ENCODE measurements at regions not wholly inside any gene's neighbourhood (a gene's known extent, or its start where the extent isn't known, plus 50 kb on each side); places are given as distances from the start of the nearest gene placed in this dataset.
"Not testable (repeated sequence)": the region's sequence is repeated elsewhere in the genome, so short reads cannot be mapped to it uniquely, and the experiment has no call there.

DNA sequence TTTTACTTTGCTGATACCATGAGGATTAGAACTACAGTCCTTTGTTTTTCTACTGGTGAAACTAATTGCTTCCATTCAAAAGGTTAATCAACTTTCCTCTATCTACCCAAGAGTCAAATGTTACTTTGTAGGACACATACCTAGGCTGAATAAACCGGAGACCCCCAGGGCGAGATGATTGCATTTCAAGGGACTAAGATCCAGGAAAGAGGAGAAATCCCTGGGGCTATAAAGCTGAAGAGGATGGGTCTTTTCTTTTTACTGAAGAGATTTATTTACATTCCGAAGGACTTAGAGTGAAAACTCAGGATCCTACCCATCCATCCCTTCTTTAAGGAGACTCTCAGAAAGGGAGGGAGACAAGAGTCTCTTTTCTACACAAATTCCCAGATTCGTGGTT, 331.9 kb downstream of the CDH19 start:
- DNase-seq, result no peak

DNA sequence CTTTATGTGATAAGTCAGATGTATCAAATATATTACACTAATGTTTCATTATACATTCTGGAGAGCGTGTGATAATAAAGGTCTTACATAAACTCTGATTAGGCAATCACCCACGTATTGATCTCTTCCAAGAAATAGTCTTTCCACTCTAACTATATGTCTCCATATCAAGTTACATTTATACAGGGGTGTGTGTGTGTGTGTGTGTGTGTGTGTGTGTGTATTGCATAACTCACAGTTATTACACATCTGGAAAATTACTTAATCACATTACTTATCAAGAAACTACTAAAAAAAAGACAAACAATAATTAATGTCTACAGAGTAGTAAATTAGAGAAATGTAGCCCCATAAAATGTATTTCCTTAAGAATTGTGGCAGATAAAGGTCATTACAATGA, 339.8 kb downstream of the CDH19 start:
- no peak for DNase-seq

DNA sequence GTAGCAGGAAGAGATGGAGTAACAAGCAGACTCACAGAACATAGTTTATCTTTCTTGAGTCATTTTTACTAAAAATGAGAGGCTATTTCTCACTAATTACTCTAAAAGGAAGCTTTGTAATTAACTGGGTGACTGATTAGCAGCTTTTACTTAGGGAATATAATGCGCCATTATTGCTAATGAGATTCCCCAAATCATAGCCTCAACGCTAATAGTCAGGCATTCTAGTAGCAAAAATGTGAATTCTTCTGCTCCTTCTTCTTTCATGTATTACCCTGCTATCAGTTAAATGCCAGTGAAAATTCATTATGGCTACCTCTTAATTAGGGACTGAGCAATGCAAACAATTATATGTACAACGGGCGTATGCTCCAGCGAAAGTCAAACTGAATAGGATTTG, 349.8 kb downstream of the CDH19 start:
- DNase-seq, result no peak

DNA sequence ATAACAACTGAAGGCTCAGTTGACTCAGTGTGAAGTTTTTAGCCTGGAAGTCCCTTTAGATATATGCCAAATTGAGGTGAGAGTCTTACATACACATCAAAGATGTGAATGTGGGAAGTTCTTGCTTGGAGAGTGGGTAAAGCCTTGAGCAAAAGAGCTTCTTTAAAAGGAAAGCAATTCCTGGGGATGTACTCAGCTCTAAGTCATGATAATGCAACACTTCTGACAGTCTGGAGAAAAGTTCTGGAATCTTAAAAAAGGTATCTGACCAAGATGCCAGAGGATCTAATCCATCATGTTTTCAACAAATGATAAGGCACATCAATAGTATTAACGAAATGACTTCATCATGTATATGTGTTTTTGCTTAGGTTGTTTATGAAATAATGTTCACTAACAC, 351.2 kb downstream of the CDH19 start:
- no peak for DNase-seq

DNA sequence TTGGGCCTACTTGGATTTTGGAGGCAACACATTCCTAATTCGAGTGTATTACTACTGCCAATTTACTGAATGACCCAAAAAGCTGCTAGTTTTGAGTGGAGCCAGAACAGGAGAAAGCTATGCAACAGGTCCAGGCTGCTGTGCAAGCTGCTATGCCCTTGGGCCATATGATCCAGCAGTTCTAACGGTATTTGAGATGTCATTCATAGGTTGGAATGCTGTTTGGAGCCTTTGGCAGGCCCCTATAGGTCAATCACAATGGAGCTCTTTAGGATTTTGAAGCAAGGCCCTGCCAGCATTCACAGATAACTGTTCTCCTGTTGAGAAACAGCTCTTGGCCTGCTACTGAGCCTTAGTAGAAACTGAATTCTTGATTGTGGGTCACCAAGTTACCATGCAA, 368.7 kb downstream of the CDH19 start:
- no peak for DNase-seq

DNA sequence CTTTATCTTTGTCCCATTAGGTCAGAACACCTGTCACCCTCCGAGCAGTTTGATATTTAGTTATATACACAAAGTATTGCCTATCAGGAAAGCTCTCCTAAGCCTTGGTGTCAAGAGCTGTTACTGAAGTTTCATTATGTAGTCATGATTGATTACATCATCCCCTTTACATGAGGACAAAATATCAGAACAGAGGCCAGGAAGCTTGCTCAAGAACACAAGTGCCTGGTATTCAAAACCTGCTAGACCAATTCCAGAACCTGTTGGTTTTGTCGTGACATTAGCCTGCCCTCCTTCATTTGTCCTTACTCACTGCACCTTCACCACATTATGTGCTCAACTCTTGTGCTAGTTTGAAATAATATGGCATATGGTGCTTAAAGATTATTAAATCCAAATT, 377.1 kb downstream of the CDH19 start:
- DNase-seq, result no peak

DNA sequence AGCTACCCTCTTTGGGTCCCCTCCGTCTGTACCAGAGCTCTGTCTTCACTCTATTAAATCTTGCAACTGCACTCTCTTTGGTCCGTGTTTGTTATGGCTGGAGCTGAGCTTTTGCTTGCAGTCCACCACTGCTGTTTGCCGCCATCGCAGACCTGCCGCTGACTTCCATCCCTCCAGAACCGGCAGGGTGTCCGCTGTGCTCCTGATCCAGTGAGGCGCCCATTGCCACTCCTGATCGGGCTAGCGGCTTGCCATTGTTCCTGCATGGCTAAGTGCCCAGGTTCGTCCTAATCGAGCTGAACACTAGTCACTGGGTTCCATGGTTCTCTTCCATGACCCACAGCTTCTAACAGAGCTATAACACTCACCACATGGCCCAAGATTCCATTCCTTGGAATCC, 380.6 kb downstream of the CDH19 start:
- not testable (repeated sequence) for DNase-seq

DNA sequence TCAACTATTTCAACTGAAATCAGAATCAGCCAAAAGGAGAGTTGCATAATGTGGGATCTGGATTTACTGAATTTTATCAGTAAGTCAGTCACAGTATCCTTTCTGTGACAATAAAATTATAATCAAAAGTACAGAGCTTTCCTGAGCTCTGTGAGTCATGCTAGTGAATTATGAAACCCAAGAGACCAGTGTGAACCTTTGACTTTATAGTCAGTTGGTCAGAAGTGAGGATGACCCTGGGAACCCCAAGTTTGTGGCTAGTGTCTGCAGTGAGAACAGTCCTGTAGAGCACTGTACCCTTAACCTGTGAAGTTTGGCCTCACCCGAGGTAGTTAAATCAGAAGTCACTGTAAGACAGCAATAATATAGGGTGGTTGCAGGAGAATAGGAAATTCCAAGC, 381.7 kb downstream of the CDH19 start:
- DNase-seq, result no peak

DNA sequence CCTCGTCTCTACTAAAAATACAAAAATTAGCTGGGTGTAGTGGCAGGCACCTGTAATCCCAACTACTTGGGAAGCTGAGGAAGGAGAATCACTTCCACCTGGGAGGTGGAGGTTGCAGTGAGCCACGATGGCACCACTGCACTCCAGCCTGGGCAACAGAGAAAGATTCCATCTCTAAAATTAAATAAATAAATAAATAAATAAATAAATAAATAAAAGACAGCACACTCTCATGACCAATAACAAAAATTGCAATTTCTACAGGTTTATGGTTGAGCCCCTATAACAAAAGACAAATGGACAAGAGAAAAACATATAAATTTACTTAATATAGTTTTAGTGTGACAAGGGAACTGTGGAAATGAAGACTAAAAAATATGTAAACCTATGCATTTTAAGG, 384.1 kb downstream of the CDH19 start:
- no peak for DNase-seq

DNA sequence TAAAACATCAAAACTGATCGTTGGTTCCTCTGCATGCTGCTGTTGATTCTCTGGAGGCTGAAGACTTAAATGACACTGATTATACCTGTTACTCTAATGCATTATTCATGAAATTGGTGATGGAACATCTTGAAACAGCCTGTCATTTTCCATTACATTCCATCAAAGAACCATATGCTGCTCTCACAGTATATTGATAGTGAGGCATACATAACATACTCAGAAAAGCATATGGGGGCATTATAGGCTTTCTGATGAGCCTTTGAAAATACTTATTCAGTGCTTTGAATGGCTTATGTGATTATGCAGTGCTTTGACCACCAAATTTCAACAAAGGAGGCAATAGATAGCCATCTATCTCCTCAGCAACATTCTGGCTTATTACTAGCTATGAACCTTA, 392.1 kb downstream of the CDH19 start:
- no peak for DNase-seq

DNA sequence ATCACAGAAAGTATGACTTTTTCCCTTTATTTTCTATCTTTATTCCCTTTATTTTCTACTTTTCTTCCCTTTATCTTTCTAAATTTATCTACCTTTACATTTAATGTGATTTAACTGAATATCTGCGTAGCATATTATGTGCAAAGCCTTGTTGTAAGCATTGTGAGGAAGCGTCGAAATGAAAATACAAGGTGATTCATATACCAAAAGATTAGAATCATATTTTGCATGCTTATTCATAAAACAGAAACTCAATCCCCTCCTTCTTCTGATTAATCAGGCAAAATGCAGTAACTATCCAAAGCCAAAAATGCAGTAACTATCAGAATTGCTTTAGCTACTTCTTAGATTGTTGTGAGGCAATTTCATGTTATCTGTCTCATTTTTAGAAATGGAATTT, 393.0 kb downstream of the CDH19 start:
- no peak for DNase-seq

DNA sequence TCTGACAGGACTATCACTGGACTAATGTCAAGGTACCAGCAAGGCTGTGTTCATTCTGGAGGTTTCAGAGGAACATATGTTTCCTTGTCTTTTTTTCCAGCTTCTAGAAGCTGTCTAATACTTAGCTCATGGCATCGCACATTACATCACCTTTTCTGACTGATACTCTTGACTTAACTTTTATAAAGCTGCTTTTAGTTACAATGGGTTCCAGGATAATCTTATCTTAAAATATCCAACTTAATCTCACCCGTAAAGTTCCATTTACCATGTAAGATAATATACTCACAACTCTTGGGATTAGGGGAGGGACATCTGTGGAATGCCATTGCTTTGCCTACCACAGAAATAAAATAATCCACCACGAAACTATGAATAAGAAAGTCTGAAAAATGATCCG, 394.2 kb downstream of the CDH19 start:
- no peak for DNase-seq

DNA sequence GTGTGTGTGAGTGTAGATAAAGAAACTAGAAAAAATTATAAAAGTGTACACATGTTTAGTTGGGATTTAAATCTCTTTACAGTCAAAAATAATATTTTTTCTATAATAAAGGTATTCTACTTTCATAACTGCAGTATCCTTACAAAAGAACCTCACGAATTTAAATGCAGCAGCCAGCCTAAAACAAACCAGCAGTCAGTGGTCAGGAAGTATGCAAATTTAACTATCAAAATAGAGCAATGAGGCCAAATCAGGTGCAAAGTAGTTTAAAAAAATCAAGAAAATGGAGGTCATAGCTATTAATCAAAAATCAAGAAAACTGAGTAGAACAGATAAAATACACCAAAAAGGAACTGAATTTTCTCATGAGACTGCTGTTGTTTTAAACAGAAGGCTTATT, 407.1 kb downstream of the CDH19 start:
- DNase-seq, result no peak

DNA sequence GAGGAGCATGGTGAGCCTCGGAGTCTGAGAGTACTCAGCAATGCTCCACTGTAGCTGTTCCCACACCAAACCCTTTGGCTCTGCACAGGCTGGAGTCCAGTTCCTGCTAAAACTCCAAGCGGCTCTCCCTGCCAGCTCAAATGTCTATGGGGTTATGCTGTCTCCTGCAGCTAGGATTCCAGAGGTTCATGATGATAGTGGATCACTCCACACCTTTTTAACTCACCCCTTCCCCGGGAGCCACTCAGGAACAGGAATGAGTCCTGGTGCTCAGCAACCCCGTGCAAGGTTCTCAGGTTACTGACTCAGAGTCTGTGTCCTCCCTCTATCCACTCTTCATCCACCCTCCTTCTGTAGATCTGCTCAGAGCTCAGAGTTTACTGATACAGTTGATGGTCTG, 410.0 kb downstream of the CDH19 start:
- DNase-seq, result no peak

DNA sequence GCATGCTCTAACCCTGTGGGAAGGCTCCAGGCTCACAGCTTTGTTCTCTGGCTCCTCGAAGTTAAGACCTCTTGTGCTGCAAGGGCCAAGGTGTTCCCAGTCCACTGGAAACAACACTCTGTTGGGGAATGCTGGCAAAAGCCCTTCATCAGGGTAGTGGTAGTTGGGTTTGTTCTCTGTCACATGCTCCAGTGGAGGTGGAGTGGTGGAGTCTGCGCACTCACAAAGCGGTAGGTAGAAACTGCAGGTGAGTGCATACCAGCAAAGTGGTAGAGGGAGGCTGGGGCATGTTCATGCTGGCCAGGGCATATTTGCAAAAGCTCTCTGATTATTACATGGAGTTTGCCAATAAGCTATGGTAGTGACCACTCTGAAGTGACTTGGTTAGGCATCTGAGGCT, 410.5 kb downstream of the CDH19 start:
- DNase-seq, result no peak

DNA sequence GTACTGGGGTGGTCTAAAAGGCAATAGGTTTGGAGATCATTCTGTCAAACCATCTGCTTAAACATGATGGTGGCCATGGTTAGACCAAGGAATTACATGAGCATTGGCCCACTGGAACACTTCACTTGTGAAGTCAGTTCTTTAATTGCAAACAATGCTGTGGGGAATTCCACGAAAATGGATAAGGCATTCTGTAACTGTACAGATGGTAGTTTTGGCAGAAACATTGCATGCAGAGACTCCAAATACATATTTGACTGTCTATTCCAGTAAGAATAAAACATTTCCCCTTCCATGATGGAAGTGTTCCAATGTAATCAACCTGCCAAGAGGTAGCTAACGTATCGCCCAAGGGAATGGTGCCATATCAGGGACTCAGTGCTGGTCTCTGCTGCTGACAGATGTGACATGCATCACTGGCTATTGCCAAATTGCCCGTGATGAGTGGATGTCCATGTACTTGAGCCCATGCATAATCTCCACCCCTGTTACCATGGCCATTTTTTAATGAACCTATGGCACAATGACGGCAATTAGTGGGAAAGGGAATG, 417.9 kb downstream of the CDH7 start:
- no peak for DNase-seq

DNA sequence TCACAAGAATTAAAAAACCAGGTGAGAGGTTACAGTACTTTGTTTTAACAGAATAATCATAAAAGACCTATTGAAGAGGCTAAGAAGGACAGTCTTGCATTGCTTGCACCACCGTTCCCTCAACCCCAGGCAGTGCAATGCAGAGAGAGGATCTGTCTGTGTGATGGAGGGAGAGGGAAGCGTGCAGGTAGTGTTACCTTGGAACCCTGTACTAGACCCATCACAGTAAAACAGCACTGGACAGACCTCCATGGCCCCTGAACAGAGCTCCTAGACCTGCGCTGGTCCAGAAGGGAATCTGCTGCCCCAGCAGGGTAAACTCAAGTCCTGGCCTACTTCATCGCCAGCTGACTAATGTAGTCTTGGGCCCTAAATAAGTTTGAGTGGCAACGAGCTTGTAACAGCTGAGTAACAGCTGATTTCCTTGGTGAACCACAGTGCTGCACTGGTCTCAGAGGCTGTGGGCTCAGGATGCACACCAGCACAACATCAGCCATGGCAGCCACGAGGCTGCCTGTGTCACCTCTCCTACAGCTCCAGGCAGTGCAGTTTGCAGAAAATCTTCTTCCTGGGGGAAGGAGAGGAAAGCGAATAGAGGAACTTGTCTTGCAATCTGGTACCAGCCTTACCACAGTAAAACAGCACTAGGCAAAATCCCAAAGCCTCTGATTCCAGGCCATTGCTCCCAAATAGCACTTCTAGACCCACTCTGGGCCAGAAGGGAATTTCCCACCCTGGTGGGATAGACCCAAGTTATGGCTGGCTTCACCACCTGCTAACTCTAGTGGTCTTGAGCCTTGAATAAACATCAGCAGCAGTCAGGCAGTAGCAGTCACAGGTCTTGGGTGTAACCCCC, 417.2 kb downstream of the CDH7 start:
- DNase-seq, result no peak

DNA sequence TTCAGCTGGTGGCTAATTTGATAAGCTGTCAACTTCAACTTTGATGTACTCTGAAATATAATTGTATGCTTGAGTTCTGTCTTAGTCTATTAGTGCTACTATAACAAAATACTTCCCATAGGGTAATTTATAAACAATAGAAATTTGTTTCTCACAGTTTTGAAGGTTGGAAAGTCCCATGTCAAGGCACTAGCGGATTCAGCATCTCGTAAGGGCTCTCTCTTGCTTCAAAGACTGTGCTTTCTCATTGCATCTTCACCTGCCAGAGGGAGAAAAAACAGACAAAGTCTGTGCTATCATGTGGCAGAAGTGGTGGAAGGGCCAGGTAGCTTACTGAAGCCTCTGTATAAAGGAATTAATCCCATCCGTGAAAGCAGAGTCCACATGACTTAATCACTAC, 409.2 kb downstream of the CDH7 start:
- no peak for DNase-seq

DNA sequence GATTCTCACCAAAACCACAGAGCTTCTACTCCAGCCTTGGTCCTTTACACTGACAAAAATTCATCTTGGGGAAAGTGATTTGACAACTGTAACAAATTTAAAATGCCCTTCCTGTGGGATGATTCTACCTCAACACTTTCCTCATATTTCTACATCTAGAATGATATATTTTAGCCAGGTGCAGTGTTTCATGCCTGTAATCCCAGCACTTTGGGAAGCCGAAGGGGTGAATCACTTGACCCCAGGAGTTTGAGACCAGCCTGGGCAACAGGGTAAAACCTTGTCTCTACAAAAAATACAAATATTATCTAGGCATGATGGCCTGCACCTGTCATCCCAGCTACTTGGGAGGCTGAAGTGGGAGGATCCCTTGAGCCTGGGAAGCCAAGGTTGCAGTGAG, 408.6 kb downstream of the CDH7 start:
- DNase-seq, result no peak

DNA sequence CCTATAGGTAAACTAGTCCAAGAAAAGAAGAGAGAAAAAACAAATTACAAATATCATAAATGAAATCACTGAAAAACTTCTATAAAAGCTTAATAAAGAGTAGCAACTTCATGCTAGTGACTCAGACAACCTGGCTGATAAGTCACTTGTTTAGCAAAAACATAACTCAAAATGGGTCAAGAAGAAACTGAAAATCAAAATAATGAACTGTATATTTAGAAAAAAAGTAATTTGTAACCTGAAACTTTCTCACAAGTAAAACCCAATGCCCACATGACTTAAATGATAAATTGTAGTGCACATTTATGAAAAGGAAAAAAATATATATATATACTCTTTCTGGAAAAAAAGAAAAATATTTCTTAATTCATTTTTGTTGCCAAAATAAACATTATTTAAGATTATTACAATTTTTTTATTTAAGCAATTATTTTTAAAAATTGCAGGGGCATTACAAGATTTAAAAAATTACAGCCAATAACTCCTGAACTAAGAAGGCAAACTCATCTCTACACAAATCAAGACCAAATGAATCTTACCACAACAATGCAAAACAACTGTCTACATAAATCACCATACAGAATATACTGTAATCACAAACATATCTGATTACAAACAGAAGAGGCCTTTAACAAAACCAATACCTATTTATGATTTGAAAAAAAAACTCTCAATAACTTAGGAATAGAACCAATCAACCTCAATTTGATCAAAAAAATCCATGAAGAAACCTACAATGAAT, 406.3 kb downstream of the CDH7 start:
- DNase-seq, result no peak

DNA sequence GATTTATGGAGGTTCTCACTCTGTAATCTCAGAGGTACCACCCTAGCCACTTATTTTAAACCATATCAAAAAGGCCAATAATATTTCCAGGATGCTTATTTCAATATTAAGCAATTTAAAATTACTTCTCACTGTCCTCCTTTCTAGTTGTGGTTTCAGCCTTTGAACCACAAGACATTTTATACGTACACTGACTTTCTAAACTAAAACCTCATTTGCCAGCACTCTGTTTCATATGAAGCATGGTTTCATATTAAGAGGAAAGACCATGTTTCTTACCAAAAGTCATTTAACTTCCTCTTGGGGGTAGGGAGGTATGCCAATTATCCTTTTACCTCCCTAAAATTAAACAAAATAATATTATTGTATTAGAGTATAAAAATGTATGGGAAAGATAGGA, 399.8 kb downstream of the CDH7 start:
- no peak for DNase-seq

DNA sequence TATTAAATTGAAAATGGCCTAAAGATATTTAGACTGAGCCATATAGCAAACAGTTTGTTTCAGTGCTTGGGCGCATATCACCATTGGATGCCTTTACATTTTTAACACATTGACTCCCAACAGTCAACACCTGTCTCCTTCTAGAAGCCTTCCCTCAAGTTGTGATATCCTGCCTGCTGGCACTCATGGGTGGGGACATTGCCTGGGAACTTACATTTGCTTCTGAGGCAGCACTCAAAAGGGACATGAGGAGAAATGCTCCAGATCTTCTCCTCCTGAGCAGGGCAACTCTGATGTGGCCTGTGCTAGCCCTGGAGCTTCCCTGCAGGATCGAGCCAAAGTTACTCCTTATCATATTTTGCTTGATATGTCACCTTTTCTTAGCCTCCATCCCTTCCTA, 392.2 kb downstream of the CDH7 start:
- DNase-seq, result no peak

DNA sequence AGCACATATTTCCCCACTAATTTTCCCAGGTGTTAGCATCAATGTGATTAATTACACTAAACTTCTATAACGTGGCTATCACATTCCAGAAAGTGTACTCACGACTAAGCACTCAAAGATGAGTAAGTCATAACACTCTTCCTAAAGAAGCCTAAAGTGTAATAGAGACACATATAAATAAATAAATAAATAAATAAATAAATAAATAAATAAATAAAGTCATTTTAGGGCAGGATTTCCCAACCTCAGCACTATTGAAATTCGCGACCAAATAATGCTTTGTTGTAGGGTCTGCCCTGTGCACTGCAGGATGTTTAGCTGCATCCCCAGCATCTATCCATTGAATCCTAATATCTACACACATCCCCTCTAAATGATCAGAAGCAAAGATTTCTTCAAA, 390.9 kb downstream of the CDH7 start:
- DNase-seq, result no peak

DNA sequence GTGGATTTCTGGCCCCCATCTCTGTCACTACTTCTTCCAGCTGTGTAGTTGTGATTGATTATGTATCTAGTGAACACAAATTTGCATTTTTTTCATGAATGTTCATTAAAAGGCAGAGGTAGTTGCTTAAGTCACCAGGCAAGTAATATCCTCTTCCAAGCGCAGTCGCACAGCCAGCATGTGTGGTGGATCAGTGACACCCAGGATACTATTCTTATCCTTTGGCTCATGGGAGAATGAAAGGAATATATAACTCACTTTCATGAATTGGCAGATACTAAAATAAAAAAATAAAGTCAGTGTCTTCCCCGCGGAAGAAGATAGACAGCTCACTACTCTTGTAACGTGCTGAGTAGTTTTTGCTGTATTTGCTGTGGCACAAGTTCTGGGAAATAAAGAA, 387.8 kb downstream of the CDH7 start:
- DNase-seq, result no peak

Measured in NCI-H2227 treated with DMSO at 0.1 percent for 48 hours (cell line).